NCI-H2107 treated with DMSO at 0.1 percent for 48 hours (cell line): ENCODE measurements at regions not wholly inside any gene's neighbourhood (a gene's known extent, or its start where the extent isn't known, plus 50 kb on each side); places are given as distances from the start of the nearest gene placed in this dataset.
"Not testable (repeated sequence)": the region's sequence is repeated elsewhere in the genome, so short reads cannot be mapped to it uniquely, and the experiment has no call there.

Experiments used
- DNase-seq: peaks from one replicate; lab custom pipeline; 2025; ENCODE audit not compliant: unreplicated experiment; lab: John Stamatoyannopoulos, UW

- no peak for DNase-seq
These were observed 63.1 kb downstream of the MATN1 start for GRCh38 chr1:30660241-30660640.

DNA sequence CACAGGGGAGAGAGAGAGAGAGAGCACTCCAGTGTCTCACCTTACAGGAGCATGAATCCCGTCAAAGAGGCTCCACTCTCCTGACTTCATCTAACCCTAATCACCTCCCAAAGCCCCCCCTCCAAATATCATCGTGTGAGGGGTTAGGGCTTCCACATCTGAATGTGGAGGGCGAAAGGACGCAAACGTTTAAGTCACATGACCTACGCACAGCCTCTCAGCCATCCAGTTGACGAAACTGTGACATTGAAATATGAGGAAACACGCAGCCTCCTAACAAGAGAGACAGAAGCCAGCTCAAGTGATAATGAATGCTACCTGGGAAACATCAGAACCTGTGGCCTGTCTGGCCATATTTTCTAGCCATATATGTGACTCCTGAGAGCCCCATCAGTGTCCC lies 63.7 kb downstream of the MATN1 start:
- no peak for DNase-seq

DNA sequence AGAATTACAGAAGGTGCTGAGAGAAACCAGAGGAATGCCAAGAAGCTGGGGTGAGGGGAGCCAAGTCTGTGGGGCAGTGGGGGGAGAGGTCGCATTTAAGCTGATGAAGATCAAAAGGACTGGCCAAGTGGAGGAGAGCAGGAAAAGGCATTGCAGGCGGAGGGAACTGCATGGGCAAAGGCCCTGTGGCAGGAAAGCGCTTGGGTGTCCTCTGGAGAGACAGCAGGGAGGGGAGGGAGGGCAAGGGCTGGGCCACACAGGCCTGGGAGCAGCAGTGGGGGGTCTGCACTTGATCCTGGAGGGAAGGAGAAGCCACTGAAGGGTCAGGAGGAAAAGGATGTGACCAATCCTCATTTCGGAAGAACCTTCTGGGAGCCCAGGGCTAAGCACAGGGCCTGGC lies 65.0 kb downstream of the MATN1 start:
- not testable (repeated sequence) for DNase-seq

DNA sequence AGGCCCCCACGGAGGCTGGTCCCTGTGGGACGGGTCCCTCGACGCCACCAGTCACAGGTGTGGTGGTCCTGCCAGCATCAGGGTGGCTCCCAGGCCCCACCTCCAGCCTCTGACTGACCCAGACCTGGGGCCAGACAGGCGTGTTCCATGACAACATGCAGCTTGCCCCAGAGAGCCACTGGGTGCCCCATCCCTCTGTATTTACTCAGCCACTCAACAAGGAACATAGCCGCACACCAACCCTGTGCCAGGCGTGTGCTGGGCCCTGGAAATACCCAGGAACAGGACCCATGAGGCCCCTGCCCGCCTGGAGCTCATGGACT lies 65.4 kb downstream of the MATN1 start:
- no peak for DNase-seq

- DNase-seq = no peak
These were observed 66.0 kb downstream of the MATN1 start for GRCh38 chr1:30657131-30658013.

DNA sequence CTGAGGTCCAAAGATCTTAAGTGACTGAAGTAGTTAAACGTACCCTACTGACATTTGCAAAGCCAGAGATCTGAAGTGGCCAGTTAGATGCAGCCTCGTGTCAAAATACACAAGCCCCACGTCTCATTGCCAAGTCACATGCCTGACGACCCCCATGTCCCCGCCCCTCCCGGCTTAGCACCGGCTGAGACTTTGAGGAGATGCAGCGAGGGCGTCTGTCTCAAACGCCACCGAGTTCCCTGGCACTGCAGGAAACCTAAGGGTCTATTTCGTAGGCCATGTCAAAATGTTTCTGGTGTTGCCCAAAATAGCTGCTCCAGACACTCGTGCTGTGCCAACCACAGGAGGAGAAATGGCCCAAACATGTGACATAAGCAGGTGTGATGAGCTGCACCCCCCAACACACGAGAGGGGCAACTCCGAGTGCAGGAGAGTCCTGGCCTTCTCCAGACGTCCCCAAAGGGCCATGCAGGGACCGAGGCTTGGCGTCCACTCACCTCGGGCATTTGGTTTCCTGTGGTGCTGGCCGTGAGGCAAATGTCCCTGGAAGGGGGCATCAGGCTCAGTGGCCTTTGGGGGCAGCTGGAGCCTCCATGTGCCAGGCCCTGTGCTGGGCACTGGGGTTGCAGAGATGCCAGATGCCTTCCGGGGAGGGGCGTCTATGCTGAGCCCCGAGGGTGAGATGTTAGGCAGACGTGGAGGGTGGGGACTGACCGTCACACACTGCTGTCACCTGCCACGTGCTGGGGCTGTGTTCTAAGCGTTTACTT lies 67.0 kb downstream of the MATN1 start:
- no peak for DNase-seq

DNA sequence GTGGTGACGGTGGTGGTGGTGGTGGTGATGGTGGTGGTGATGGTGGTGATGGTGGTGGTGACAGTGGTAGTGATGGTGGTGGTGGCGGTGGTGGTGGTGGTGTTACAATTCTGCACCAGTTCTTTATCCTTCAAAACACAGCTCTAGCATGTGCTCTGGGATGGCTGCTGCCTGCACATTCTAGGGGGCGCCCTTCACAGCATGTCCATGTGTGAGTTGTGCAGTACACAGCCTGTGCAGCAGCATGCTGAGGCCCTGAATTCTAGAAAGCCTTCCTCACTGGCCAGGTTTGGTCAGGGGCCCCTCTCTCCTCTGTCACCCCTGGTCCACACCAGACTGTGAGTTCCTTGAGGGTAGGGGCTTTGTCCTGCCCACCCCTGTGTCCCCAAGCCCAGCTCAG lies 67.7 kb downstream of the MATN1 start:
- no peak for DNase-seq

DNA sequence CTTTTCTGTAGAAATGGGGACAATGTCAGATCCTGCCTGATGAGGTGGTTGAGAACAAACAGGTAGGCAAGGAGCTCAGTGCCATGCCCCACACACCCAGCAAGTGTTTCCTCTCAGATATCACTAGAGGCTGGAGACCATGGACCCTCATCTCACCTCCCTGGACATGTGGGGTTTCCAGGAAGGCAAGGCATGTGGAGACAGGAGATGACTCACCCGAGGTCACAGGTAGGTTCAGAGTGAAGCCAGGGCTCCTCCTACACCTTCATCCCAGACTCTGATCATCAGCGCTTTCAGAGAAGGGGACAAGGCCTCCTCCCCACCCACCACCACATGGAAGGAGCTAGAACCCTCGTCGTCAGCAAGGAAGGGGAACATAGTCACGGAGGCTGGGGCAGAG lies 69.2 kb downstream of the MATN1 start:
- DNase-seq = no peak

- no peak for DNase-seq
These were observed 71.1 kb downstream of the MATN1 start for GRCh38 chr1:30652152-30652841.

DNA sequence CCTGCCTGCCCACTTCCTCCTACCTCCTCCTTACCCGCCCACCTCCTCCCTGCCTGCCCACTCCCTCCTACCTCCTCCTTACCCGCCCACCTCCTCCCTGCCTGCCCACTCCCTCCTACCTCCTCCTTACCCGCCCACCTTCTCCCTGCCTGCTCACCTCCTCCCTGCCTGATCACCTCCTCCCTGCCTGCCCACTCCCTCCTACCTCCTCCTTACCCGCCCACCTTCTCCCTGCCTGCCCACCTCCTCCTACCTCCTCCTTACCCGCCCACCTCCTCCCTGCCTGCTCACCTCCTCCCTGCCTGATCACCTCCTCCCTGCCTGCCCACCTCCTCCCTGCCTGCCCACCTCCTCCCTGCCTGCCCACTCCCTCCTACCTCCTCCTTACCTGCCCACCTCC lies 72.0 kb downstream of the MATN1 start:
- DNase-seq = not testable (repeated sequence)

GRCh38 chr1:30650968-30651320 lies 72.4 kb downstream of the MATN1 start:
- DNase-seq = no peak

GRCh38 chr1:30650038-30650967 lies 73.1 kb downstream of the MATN1 start:
- no peak for DNase-seq

- DNase-seq = no peak
These were observed 73.9 kb downstream of the MATN1 start for GRCh38 chr1:30649321-30649991.

- no peak for DNase-seq
These were observed 74.9 kb downstream of the MATN1 start for GRCh38 chr1:30648408-30649000.

DNA sequence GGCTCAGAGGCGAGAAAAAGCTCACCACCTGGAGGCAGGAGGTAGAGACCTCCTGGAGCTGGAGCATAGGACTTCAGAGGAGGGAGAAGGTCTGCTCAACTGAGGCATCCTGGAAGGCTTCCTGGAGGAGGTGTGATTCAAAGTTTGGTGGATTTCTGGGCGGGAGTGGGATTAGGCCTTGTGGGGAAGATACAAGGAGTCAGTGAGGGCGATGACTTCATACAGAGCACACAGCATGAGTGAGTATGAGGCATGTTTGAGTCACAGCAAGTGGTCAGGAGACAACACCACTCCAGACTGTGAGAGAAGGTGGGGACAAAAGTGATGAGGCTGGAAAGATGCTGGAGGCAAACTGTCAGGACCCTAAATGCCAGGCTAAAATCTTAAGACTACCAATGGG lies 77.6 kb downstream of the MATN1 start:
- DNase-seq = no peak

DNA sequence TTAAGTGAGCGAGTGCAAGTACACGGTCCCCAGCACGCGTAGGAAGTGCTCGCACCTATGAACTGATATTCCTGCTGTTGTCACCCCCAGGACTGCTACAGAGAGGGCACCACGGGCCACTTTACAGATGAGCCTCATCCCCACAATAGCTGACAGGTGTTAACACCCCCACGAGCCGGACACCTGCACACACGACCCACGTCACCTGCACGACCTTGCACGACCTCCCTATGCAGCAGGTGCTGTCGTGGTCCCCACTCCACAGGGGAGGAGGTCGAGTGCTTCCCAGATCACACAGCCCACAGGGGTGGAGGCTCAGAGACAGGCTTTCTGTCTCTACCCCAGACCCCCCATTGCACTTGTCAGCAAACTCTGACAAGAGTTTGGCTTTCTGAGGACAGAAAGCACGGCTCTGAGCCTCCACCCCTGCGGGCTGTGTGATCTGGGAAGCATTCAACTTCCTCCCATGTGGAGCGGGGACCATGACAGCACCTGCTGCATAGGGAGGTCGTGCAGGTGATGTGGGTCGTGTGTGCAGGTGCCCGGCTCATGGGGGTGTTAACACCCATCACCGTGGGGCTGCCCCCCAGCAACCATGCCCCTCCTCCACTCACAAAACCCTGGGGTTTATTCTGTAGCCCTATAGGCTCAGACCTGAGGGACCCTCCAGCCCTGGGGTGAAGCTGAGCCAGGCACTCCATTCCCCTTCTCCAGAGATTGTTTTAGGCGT lies 80.8 kb downstream of the MATN1 start:
- DNase-seq = no peak

GRCh38 chr1:30641572-30642353 lies 81.6 kb downstream of the MATN1 start:
- DNase-seq = no peak

- peak; percentile 12 for DNase-seq
These were observed 83.4 kb downstream of the MATN1 start for GRCh38 chr1:30639881-30640452.
